ENCODE measurements at regions not wholly inside any gene's neighbourhood (a gene's known extent, or its start where the extent isn't known, plus 50 kb on each side); places are given as distances from the start of the nearest gene placed in this dataset.
"Not testable (repeated sequence)": the region's sequence is repeated elsewhere in the genome, so short reads cannot be mapped to it uniquely, and the experiment has no call there.

DNA sequence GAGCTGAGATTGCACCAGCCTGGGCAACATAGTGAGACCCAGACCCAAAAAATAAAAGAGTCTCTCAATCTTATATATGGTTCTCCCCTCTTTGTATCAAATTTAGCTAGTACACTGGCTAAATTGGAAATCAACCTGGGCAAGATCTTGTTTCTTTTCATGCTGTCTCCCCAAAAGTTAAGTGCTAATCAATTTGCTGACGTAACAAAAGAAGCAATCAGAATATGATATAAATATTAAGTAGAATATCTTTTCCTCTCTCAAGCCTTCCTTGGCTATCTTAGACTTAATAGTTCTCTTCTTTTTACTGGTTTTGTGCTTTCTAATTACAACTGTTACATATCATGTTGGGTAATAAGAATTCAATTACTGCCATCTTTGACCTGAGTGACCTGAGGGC, 258.9 kb downstream of the KCNRG start:
- DNase-seq (ENCODE audit: low read depth), result no peak

- DNase-seq (ENCODE audit: low read depth), result no peak
Measured at GRCh38 chr13:50275392-50276063, 260.3 kb downstream of the KCNRG start.

- DNase-seq (ENCODE audit: low read depth), result no peak
Measured at GRCh38 chr13:50276550-50276949, 261.3 kb downstream of the KCNRG start.

GRCh38 chr13:50277127-50277526, 261.9 kb downstream of the KCNRG start:
- no peak for DNase-seq (ENCODE audit: low read depth)

DNA sequence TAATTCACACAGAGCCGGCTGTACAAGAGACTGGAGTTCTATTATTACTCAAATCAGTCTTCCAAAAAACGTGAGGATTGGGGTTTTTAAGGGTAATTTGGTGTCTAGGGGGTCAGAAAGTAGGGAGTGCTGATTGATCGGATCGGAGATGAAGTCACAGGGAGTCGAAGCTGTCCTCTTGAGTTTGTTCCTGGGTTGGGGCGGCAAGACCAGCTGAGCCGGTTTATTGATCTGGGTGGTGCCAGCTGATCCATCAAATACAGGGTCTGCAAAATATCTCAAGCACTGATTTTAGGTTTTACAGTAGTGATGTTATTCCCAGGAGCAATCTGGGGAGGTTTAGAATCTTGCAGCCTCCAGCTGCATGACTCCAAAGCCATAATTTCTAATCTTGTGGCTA, 262.7 kb downstream of the KCNRG start:
- no peak for DNase-seq (ENCODE audit: low read depth)

GRCh38 chr13:50280441-50280937, 265.2 kb downstream of the KCNRG start:
- no peak for DNase-seq (ENCODE audit: low read depth)

DNA sequence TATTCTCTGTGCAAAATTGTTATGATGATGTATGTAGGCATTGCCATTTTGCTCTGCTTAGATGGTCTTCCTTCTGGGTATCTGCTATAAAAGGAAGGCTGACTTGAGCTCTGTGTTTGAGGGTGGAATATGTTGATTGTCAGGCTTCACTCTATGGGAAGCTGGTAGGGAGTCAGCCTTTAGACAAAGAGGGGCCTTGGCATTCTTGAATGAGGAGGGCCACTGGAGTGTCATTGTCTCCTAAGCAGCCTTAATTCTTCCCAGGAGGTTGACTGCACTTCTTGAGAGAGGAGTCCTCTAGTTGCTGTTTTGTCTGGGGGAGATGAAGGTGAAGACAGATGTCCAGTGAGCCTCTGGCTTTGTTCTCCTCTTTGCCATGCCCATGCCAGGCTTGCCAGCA, 266.8 kb downstream of the KCNRG start:
- DNase-seq (ENCODE audit: low read depth), result no peak

DNA sequence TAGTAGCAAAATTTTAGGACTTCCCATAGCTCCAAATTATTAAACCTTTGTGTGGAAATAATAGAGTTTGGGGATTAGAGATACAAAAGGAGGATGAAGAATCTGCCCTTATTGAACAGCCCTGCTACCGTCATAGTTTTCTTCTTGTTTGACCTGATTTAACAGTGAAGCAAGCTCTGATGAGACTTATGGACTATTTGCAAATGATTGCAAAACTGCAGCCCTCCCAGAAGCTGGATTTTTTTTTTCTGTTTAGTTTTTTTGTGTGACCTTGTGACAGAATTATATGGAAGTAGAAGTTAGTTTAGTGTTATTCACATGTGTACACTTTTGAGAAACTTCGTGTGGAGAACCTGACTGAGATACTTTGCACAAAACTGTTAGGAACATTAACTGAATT, 267.8 kb downstream of the KCNRG start:
- DNase-seq (ENCODE audit: low read depth), result no peak

DNA sequence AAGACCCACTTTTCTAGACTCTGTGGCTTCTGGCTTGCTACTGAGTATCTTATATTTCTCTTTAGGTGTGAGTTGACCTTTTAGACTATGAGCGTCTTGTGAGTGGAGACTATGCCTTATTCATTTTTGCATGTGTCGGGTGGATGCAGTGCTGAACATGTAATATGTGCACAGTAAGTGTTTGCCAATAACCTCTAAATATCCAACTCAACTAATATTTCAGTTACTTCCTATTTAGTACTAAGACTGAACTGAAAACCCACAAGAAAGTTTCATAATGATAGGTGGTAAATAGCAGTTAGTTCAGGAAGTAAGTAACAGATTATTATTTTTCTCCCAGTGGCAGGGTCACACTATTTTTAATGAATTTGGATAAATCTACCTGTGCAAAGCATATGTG, 269.3 kb downstream of the KCNRG start:
- DNase-seq (ENCODE audit: low read depth), result no peak

- no peak for DNase-seq (ENCODE audit: low read depth)
Measured at GRCh38 chr13:50285283-50285682, 270.0 kb downstream of the KCNRG start.

DNA sequence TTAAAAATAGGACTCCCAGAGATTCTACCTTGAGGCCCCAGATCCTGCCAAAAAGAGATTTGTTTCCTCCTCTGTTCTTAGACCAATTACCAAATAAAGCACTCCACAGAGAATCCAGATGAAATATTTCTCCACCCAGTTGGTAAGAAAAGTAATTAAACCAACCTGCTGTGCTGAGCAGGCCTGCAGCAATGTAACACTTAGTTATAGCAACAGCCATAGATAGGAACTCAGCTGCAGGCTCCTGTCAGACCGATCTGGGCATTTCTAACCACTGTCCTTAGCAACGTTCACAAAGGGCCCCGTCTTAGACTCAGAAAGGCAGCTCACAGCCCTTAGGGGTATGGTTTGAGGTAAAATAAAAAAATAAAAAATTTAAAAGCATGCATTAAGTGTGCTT, 271.1 kb downstream of the KCNRG start:
- no peak for DNase-seq (ENCODE audit: low read depth)

DNA sequence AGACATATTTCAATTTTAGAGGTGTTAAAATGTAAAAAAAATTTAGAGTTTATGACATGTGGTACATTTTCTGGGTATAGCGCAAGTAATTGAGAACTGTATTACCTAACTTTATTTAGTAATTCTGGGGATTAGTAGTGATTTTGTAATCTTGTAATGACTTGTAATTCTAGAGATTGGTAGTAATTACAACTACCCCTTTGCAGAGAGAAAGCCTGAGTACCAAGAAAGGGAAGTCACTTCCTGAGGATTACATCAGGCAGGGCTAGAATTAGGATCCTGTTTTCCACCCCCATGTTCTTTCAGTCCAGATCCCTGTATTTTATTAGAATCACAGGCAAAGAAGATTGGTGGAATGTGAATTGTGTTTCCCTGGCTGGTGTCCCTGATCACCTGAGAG, 274.9 kb downstream of the KCNRG start:
- DNase-seq (ENCODE audit: low read depth), result no peak

- no peak for DNase-seq (ENCODE audit: low read depth)
Measured at GRCh38 chr13:50291611-50292010, 276.4 kb downstream of the KCNRG start.

DNA sequence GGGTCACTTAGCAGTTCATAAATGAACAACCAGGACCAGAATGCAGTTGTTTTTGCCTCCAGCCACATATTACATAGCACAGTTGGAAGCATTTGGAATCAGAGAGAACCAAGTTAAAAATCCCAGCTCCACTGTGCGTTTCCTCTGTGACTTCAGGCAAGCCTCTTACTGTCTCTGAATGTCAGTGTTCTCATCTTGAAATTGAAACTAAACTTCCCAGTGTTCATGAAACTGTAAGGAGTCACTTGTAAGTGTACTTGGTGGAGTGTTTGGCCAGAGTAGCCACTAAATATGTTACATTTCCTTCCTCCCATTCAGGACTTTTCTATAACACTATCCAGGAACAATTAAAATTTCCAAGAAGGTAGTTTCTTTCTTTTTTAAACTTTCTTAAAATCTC, 276.8 kb downstream of the KCNRG start:
- no peak for DNase-seq (ENCODE audit: low read depth)

DNA sequence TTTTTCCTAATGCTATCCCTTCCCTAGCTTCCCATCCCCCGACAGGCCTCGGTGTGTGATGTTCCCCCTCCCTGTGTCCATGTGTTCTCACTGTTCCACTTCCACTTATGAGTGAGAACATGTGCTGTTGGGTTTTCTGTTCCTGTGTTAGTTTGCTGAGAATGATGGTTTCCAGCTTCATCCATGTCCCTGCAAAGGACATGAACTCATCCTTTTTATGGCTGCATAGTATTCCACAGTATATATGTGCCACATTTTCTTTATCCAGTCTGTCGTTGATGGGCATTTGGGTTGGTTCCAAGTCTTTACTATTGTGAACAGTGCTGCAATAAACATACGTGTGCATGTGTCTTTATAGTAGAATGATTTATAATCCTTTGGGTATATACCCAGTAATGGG, 279.2 kb downstream of the KCNRG start:
- not testable (repeated sequence) for DNase-seq (ENCODE audit: low read depth)

- no peak for DNase-seq (ENCODE audit: low read depth)
Measured at GRCh38 chr13:50299546-50300249, 284.5 kb downstream of the KCNRG start.

- DNase-seq (ENCODE audit: low read depth), result no peak
Measured at GRCh38 chr13:50303963-50304721, 288.9 kb downstream of the KCNRG start.

GRCh38 chr13:50306156-50306555, 290.9 kb downstream of the KCNRG start:
- no peak for DNase-seq (ENCODE audit: low read depth)

- DNase-seq (ENCODE audit: low read depth), result no peak
Measured at GRCh38 chr13:50309318-50309717, 294.1 kb downstream of the KCNRG start.

- DNase-seq (ENCODE audit: low read depth), result no peak
Measured at GRCh38 chr13:50309882-50310594, 294.8 kb downstream of the KCNRG start.

DNA sequence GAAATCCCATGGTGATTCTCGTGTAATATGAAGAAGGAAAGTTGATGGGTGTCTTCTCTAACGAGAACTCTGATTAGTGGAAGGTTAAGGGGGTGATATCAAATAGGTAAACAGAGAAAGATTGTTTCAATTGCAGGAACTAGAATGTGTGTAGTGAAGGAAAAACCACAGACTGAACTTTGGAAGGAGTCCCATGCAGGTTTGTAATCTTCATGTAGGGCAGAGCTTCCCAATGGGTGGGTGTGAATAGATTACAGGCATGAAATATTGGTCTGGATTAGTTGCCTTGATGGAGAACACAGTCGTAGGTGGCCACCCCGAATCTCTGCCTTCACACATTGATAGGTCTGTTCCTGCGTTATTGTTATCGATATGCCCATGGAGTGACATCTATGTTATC, 295.5 kb downstream of the KCNRG start:
- no peak for DNase-seq (ENCODE audit: low read depth)

DNA sequence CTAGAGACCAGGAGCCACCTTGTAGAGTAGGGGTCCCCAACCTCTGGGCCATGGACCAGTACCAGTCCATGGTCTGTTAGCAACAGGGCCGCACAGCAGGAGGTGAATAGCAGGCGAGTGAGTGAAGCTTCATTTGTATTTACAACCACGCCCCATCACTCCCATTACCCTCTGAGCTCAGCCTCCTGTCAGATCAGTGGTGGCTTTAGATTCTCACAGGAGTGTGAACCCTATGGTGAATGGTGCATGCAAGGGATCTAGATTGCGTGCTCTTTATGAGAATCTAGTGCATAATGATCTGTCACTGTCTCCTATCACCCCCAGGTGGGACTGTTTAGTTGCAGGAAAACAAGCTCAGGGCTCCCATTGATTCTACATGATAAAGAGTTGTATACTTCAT, 303.6 kb downstream of the KCNRG start:
- no peak for DNase-seq (ENCODE audit: low read depth)
